HepG2 (cell line): ENCODE measurements at regions not wholly inside any gene's neighbourhood (a gene's known extent, or its start where the extent isn't known, plus 50 kb on each side); places are given as distances from the start of the nearest gene placed in this dataset.

Experiments
- ATAC-seq: fragments of 200-7000 bp; cut with Tn5 transposase; 3 replicates; pipeline ENCODE4 v1.9.1; 2020; ENCODE audit warnings: mild to moderate bottlenecking, moderate library complexity
- BruUV-seq: library from RNA; stranded (reverse); fragments of 400-500 nt; replicated peaks from 2 replicates; lab custom pipeline; 2021; lab: Mats Ljungman, UMichigan
- CTCF ChIA-PET: fragments of 300-600 bp; formaldehyde crosslinking; extraction: SDS; loops from one replicate; lab custom pipeline; 2021; ENCODE audit warnings: low total read pairs, inconsistent platforms, low intra/inter-chr PET ratio; lab: Yijun Ruan, JAX
- POLR2A ChIA-PET: fragments of 350-600 bp; sonication (Branson Sonifier 250); formaldehyde crosslinking; loops from one replicate; lab custom pipeline; 2020; ENCODE audit warnings: antibody characterized with exemption, inconsistent platforms; lab: Yijun Ruan, JAX
- DNase-seq: peaks from one replicate; pipeline ENCODE4 v3.0.0-alpha.2; 2015; ENCODE audit warnings: low spot score
- FAIRE-seq: peaks from 3 replicates; lab custom pipeline; 2011; peaks lifted over from hg19 to GRCh38; lab: Jason Lieb, UNC
- H2AFZ ChIP-seq: one replicate; pipeline ENCODE4 v1.6.1; 2011; ENCODE audit warnings: low read length, inconsistent platforms
- H3K27ac ChIP-seq: fragments of 300-600 bp; 3 replicates; pipeline ENCODE4 v1.8.0; 2011; ENCODE audit warnings: mixed run types, mild to moderate bottlenecking, mixed read lengths, low read length, inconsistent platforms; ENCODE audit not compliant: insufficient read depth; ENCODE audit errors: extremely low read length
- H3K27me3 ChIP-seq, 2 experiments: fragments of 200-600 bp in 1 of 2; 2 replicates in 1 of 2; 3 replicates in 1 of 2; pipeline versions ENCODE4 v1.6.0 to v1.8.0; 2011; ENCODE audit warnings: low read length in 2 of 2, mild to moderate bottlenecking in 2 of 2, moderate library complexity in 2 of 2, inconsistent platforms in 1 of 2; ENCODE audit not compliant: insufficient read depth in 2 of 2, control insufficient read depth in 1 of 2
- H3K36me3 ChIP-seq, 2 experiments: fragments of 200-600 bp in 1 of 2; replicated peaks in 1 of 2; 2 replicates in 1 of 2; 3 replicates in 1 of 2; pipeline versions ENCODE4 v1.5.1 to v1.8.0; 2011; ENCODE audit warnings: low read length in 2 of 2, inconsistent platforms in 1 of 2; ENCODE audit not compliant: insufficient read depth in 2 of 2, control insufficient read depth in 1 of 2
- H3K4me1 ChIP-seq: 2 replicates; pipeline ENCODE4 v1.5.1; 2012; ENCODE audit warnings: low read length, inconsistent platforms; ENCODE audit not compliant: insufficient read depth
- H3K4me2 ChIP-seq: 2 replicates; pipeline ENCODE4 v1.6.0; 2011; ENCODE audit warnings: low read depth, low read length, inconsistent platforms
- H3K4me3 ChIP-seq, 3 experiments: fragments of 200-600 bp in 1 of 3; sonication (generic), shearing (Covaris generic) in 1 of 3; replicated peaks in 1 of 3; 2 replicates each; pipeline ENCODE4 v1.5.1; 2011 to 2016; ENCODE audit warnings: low read length in 3 of 3, inconsistent platforms in 2 of 3, low read depth in 2 of 3, mild to moderate bottlenecking in 2 of 3, control low read depth in 1 of 3, mixed read lengths in 1 of 3; ENCODE audit not compliant: insufficient read depth in 1 of 3
- H3K79me2 ChIP-seq: one replicate; pipeline ENCODE4 v1.6.1; 2011; ENCODE audit warnings: low read length, inconsistent platforms; ENCODE audit not compliant: insufficient read depth
- H3K9ac ChIP-seq: 2 replicates; pipeline ENCODE4 v1.6.0; 2011; ENCODE audit warnings: mild to moderate bottlenecking, low read depth, low read length, inconsistent platforms; ENCODE audit not compliant: insufficient read depth
- H3K9me3 ChIP-seq: 2 replicates; pipeline ENCODE4 v1.5.1; 2012; ENCODE audit warnings: mild to moderate bottlenecking, low read length
- H4K20me1 ChIP-seq: 2 replicates; pipeline ENCODE4 v1.6.0; 2011; ENCODE audit warnings: inconsistent platforms, mild to moderate bottlenecking, low read length, moderate library complexity; ENCODE audit not compliant: insufficient read depth
- CEBPB ChIP-seq: IDR thresholded peaks from 2 replicates; pipeline ENCODE4 v1.6.1; 2011; ENCODE audit warnings: low read depth, low read length, improper control_type of control experiment, borderline replicate concordance
- JDP2 ChIP-seq: sonication (generic); formaldehyde crosslinking; IDR thresholded peaks from 2 replicates; pipeline ENCODE4 v1.8.1; 2022; ENCODE audit warnings: missing genetic modification reagents, borderline replicate concordance
- KLF9 ChIP-seq: IDR thresholded peaks from 2 replicates; pipeline ENCODE4 v1.6.1; 2016; ENCODE audit warnings: low read depth
- NFE2 ChIP-seq: sonication (generic); formaldehyde crosslinking; IDR thresholded peaks from 2 replicates; pipeline ENCODE4 v1.4.0; 2020; ENCODE audit warnings: missing genetic modification reagents
- SP5 ChIP-seq: IDR thresholded peaks from 2 replicates; pipeline ENCODE4 v1.6.1; 2016; ENCODE audit warnings: low read depth, borderline replicate concordance
- ZNF232 ChIP-seq: sonication (generic); formaldehyde crosslinking; IDR thresholded peaks from 2 replicates; pipeline ENCODE4 v1.4.0; 2020; ENCODE audit warnings: missing genetic modification reagents, borderline replicate concordance
- ZNF616 ChIP-seq: sonication (generic); formaldehyde crosslinking; IDR thresholded peaks from 2 replicates; pipeline ENCODE4 v1.5.0; 2020; ENCODE audit warnings: low read depth, mild to moderate bottlenecking, missing genetic modification reagents
- WGBS: methylation state at CpG from one replicate; pipeline ENCODE4 v1.1.6; 2017; ENCODE audit warnings: low lambda C conversion rate; 5-methylcytosine and 5-hydroxymethylcytosine counted together
- in situ Hi-C: cut with HindIII; loops from 2 replicates; pipeline ENCODE4 v1.10.0; 2017; ENCODE audit warnings: low pct_unique_long_range_greater_than_20kb; ENCODE audit not compliant: extremely low pct_ligation_motif_present
- intact Hi-C: fragments of 100-400 bp; cut with micrococcal nuclease; formaldehyde crosslinking; loops from one replicate; pipeline ENCODE4 v1.10.0; 2022; ENCODE audit not compliant: unreplicated experiment
- TF ChIP-seq, protein P1 (sequence below): IDR thresholded peaks from 2 replicates; pipeline ENCODE4 v1.6.1; 2016; ENCODE audit warnings: low read depth
- TF ChIP-seq, protein P2 (sequence below), 2 experiments: fragments of 450-650 bp in 1 of 2; sonication (generic) in 1 of 2; formaldehyde crosslinking; IDR thresholded peaks; 2 replicates each; pipeline versions ENCODE4 v1.5.0 to v1.8.0; 2020 to 2022; ENCODE audit warnings: mild to moderate bottlenecking in 1 of 2, missing genetic modification reagents in 1 of 2
- TF ChIP-seq, protein P3 (sequence below): sonication (generic); formaldehyde crosslinking; IDR thresholded peaks from 2 replicates; pipeline ENCODE4 v1.4.0; 2020; ENCODE audit warnings: mild to moderate bottlenecking, low read depth, missing genetic modification reagents
- TF ChIP-seq, protein P4 (sequence below): sonication (generic); formaldehyde crosslinking; IDR thresholded peaks from 2 replicates; pipeline ENCODE4 v1.4.0; 2020; ENCODE audit warnings: missing genetic modification reagents

DNA sequence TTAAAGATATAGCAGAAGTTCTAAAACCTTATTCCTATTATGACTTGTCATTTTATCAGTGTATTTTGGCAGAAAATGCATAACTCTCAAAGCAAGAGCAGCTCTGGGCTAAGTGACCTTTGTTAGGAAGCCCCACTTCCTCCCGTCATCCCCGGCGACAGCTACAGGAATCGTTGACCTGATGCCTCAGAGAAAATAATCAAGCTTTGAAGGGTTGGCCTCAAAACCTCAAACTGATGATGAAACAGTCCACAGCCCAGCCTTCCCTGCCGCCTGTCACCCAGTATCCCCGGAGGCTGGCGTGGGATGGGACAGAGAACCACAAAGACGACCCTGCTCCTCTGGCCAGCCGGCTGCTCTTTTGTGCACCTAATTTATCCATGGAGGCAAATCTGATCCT, 65.3 kb downstream of the KCNF1 start:
- H3K4me1 ChIP-seq, result no peaks in the 10 kb centered on the region
- no TSS peak for BruUV-seq
- DNase-seq (no peak), ATAC-seq (no peak), FAIRE-seq (no peak)
- H3K9me3 ChIP-seq, result no peaks in the 10 kb centered on the region
- TF ChIP-seq ZNF232 (no peak), JDP2 (CRISPR knock-in tag) (no peak), CEBPB (0 out of 2 replicates have a peak, but pooled peaks have one; percentile 19), SP5 (no peak), KLF9 (CRISPR knock-in tag) (no peak), ZNF616 (CRISPR knock-in tag) (no peak), NFE2 (CRISPR knock-in tag) (no peak)
- TF ChIP-seq, protein P1, sequence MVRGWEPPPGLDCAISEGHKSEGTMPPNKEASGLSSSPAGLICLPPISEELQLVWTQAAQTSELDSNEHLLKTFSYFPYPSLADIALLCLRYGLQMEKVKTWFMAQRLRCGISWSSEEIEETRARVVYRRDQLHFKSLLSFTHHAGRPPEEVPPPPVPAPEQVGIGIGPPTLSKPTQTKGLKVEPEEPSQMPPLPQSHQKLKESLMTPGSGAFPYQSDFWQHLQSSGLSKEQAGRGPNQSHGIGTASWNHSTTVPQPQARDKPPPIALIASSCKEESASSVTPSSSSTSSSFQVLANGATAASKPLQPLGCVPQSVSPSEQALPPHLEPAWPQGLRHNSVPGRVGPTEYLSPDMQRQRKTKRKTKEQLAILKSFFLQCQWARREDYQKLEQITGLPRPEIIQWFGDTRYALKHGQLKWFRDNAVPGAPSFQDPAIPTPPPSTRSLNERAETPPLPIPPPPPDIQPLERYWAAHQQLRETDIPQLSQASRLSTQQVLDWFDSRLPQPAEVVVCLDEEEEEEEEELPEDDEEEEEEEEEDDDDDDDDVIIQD, result no peak
- TF ChIP-seq, protein P2, sequence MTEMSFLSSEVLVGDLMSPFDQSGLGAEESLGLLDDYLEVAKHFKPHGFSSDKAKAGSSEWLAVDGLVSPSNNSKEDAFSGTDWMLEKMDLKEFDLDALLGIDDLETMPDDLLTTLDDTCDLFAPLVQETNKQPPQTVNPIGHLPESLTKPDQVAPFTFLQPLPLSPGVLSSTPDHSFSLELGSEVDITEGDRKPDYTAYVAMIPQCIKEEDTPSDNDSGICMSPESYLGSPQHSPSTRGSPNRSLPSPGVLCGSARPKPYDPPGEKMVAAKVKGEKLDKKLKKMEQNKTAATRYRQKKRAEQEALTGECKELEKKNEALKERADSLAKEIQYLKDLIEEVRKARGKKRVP (CRISPR knock-in tag; IDR thresholded peaks at IDR 0.05), result 0 out of 4 replicates have a peak, but pooled peaks of 1 of the 2 experiments have one; percentile 18
- TF ChIP-seq, protein P3, sequence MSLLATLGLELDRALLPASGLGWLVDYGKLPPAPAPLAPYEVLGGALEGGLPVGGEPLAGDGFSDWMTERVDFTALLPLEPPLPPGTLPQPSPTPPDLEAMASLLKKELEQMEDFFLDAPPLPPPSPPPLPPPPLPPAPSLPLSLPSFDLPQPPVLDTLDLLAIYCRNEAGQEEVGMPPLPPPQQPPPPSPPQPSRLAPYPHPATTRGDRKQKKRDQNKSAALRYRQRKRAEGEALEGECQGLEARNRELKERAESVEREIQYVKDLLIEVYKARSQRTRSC (CRISPR knock-in tag), result no peak
- TF ChIP-seq, protein P4, sequence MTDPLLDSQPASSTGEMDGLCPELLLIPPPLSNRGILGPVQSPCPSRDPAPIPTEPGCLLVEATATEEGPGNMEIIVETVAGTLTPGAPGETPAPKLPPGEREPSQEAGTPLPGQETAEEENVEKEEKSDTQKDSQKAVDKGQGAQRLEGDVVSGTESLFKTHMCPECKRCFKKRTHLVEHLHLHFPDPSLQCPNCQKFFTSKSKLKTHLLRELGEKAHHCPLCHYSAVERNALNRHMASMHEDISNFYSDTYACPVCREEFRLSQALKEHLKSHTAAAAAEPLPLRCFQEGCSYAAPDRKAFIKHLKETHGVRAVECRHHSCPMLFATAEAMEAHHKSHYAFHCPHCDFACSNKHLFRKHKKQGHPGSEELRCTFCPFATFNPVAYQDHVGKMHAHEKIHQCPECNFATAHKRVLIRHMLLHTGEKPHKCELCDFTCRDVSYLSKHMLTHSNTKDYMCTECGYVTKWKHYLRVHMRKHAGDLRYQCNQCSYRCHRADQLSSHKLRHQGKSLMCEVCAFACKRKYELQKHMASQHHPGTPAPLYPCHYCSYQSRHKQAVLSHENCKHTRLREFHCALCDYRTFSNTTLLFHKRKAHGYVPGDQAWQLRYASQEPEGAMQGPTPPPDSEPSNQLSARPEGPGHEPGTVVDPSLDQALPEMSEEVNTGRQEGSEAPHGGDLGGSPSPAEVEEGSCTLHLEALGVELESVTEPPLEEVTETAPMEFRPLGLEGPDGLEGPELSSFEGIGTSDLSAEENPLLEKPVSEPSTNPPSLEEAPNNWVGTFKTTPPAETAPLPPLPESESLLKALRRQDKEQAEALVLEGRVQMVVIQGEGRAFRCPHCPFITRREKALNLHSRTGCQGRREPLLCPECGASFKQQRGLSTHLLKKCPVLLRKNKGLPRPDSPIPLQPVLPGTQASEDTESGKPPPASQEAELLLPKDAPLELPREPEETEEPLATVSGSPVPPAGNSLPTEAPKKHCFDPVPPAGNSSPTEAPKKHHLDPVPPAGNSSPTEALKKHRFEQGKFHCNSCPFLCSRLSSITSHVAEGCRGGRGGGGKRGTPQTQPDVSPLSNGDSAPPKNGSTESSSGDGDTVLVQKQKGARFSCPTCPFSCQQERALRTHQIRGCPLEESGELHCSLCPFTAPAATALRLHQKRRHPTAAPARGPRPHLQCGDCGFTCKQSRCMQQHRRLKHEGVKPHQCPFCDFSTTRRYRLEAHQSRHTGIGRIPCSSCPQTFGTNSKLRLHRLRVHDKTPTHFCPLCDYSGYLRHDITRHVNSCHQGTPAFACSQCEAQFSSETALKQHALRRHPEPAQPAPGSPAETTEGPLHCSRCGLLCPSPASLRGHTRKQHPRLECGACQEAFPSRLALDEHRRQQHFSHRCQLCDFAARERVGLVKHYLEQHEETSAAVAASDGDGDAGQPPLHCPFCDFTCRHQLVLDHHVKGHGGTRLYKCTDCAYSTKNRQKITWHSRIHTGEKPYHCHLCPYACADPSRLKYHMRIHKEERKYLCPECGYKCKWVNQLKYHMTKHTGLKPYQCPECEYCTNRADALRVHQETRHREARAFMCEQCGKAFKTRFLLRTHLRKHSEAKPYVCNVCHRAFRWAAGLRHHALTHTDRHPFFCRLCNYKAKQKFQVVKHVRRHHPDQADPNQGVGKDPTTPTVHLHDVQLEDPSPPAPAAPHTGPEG, result 0 out of 2 replicates have a peak, but pooled peaks have one; percentile 31
- in situ Hi-C loops (no loop called here), intact Hi-C loops (no loop called here)
- ChIA-PET POLR2A (no interaction called here), CTCF (no interaction called here)
- H3K36me3 ChIP-seq, result no peaks in the 10 kb centered on the region
- peaks cover 13 to 80% of the 10 kb centered on the region in 2 experiments; a peak in 4 of 5 replicates for H3K27me3 ChIP-seq
- H3K4me2 ChIP-seq, result no peak overlapping the region
- no peaks in the 10 kb centered on the region for H3K79me2 ChIP-seq
- H4K20me1 ChIP-seq, result peaks cover 3% of the 10 kb centered on the region; the same call in 1 of the 2 replicates
- H3K9ac ChIP-seq, result no peak overlapping the region
- H3K27ac ChIP-seq, result no peak overlapping the region
- H2AFZ ChIP-seq, result no peak overlapping the region
- WGBS, result 4% methylated on average over 9 of the region's 9 CpGs
- no peak overlapping the region for H3K4me3 ChIP-seq
